ENCODE measurements at regions not wholly inside any gene's neighbourhood (a gene's known extent, or its start where the extent isn't known, plus 50 kb on each side); places are given as distances from the start of the nearest gene placed in this dataset.

GRCh38 chr20:19812056-19812455, 54.0 kb downstream of the RIN2 start:
- Histone ChIP-seq H3K9me3 (ENCODE audit: control insufficient read depth, insufficient read depth, low read length) (no peaks in the 10 kb centered on the region), H3K27ac (ENCODE audit: low read length) (no peak overlapping the region), H3K4me3 (ENCODE audit: low read length) (no peak overlapping the region), H3K36me3 (ENCODE audit: control insufficient read depth, insufficient read depth, low read length) (no peaks in the 10 kb centered on the region), H3K4me1 (ENCODE audit: control insufficient read depth, insufficient read depth, low read length) (no peaks in the 10 kb centered on the region), H3K27me3 (ENCODE audit: control insufficient read depth, insufficient read depth, low read length) (no peaks in the 10 kb centered on the region)
- TF ChIP-seq CTCF (IDR thresholded peaks at IDR 0.05): no peak
- Mint-ChIP-seq H3K27ac (no peak overlapping the region), H3K4me3 (no peak overlapping the region), H3K36me3 (no peaks in the 10 kb centered on the region), H3K27me3 (ENCODE audit: low read depth in 2 of 2) (peaks cover 2 to 14% of the 10 kb centered on the region in 2 donors), H3K4me1 (no peaks in the 10 kb centered on the region), H3K9me3 (no peaks in the 10 kb centered on the region)
- intact Hi-C loops (cut with micrococcal nuclease): no loop called here
- no CpG with 5 or more reads among the region's 1 CpG for WGBS (ENCODE audit: insufficient coverage)
- no peak for DNase-seq
- ATAC-seq: no peak

DNA sequence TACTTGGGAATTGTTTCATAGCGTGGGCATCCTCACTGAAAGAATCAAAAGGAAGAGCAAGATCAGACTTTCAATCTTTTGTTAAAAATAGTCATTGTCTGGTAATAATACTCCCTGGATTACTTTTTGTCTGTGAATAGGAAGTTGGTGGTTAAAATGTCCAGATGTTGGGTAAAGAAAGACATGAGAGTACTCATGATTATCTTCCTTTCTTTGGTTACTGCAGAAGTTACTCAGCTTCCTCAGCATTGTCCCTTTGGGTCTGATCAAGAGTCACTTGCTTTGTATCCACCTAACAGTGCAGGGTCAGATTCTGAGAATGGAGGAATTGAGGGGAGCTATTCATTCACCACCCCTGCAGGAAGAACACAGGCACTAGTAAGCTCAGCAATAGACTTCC, 54.6 kb downstream of the RIN2 start:
- no peak for TF ChIP-seq CTCF (IDR thresholded peaks at IDR 0.05)
- Histone ChIP-seq H3K4me3 (ENCODE audit: low read length) (no peak overlapping the region), H3K4me1 (ENCODE audit: control insufficient read depth, insufficient read depth, low read length) (no peaks in the 10 kb centered on the region), H3K9me3 (ENCODE audit: control insufficient read depth, insufficient read depth, low read length) (no peaks in the 10 kb centered on the region), H3K27ac (ENCODE audit: low read length) (no peak overlapping the region), H3K27me3 (ENCODE audit: control insufficient read depth, insufficient read depth, low read length) (no peaks in the 10 kb centered on the region), H3K36me3 (ENCODE audit: control insufficient read depth, insufficient read depth, low read length) (no peaks in the 10 kb centered on the region)
- no peak overlapping the region for H3K4me3 Mint-ChIP-seq
- peaks cover 2 to 14% of the 10 kb centered on the region in 2 donors for H3K27me3 Mint-ChIP-seq (ENCODE audit: low read depth in 2 of 2)
- H3K27ac Mint-ChIP-seq: no peak overlapping the region
- H3K9me3 Mint-ChIP-seq: no peaks in the 10 kb centered on the region
- intact Hi-C loops (cut with micrococcal nuclease): no loop called here
- DNase-seq (no peak), ATAC-seq (no peak)
- WGBS (ENCODE audit: insufficient coverage): 75% methylated on average over 1 of the region's 1 CpG
- no peaks in the 10 kb centered on the region for H3K4me1 Mint-ChIP-seq
- no peaks in the 10 kb centered on the region for H3K36me3 Mint-ChIP-seq

GRCh38 chr20:19813846-19814640, 56.0 kb downstream of the RIN2 start:
- no peaks in the 10 kb centered on the region for H3K36me3 ChIP-seq (ENCODE audit: control insufficient read depth, insufficient read depth, low read length)
- intact Hi-C loops (cut with micrococcal nuclease): no loop called here
- no peak overlapping the region for H3K4me3 Mint-ChIP-seq
- no peaks in the 10 kb centered on the region for H3K36me3 Mint-ChIP-seq
- H3K4me1 ChIP-seq (ENCODE audit: control insufficient read depth, insufficient read depth, low read length): no peaks in the 10 kb centered on the region
- no peaks in the 10 kb centered on the region for H3K4me1 Mint-ChIP-seq
- WGBS (ENCODE audit: insufficient coverage): 83% methylated on average over 9 of the region's 9 CpGs
- no peaks in the 10 kb centered on the region for H3K9me3 Mint-ChIP-seq
- peaks cover 2 to 14% of the 10 kb centered on the region in 2 donors for H3K27me3 Mint-ChIP-seq (ENCODE audit: low read depth in 2 of 2)
- no peak overlapping the region for H3K4me3 ChIP-seq (ENCODE audit: low read length)
- no peak overlapping the region for H3K27ac Mint-ChIP-seq
- H3K27me3 ChIP-seq (ENCODE audit: control insufficient read depth, insufficient read depth, low read length): no peaks in the 10 kb centered on the region
- TF ChIP-seq CTCF (IDR thresholded peaks at IDR 0.05): no peak
- DNase-seq (no peak), ATAC-seq (no peak)
- H3K9me3 ChIP-seq (ENCODE audit: control insufficient read depth, insufficient read depth, low read length): peaks cover under 1% of the 10 kb centered on the region
- no peak overlapping the region for H3K27ac ChIP-seq (ENCODE audit: low read length)

DNA sequence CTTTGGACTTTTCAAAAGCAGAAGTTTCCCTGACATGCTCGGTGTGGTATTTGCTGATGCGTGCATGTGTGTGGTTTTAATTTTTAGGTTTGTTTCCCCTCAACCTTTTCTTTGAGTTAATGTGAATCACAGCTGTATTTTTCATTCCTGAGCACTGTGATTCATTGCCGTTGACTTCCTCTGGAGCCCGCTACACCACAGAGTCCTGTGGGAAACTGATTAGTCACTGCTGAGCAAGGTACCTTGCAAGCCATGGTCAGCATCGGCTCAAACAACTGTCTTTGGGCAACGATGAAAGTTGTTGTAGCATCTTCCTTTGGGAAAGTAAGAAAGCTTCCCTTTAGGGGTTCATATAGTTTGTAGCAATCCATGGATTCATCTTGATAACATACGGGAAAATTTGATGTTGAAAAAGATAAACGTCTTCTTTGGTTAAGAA, 57.5 kb downstream of the RIN2 start:
- Histone ChIP-seq H3K36me3 (ENCODE audit: control insufficient read depth, insufficient read depth, low read length) (no peaks in the 10 kb centered on the region), H3K4me3 (ENCODE audit: low read length) (no peak overlapping the region), H3K4me1 (ENCODE audit: control insufficient read depth, insufficient read depth, low read length) (no peaks in the 10 kb centered on the region), H3K9me3 (ENCODE audit: control insufficient read depth, insufficient read depth, low read length) (peaks cover 3% of the 10 kb centered on the region), H3K27ac (ENCODE audit: low read length) (no peak overlapping the region), H3K27me3 (ENCODE audit: control insufficient read depth, insufficient read depth, low read length) (no peaks in the 10 kb centered on the region)
- no peak overlapping the region for H3K27ac Mint-ChIP-seq
- H3K36me3 Mint-ChIP-seq: no peaks in the 10 kb centered on the region
- H3K27me3 Mint-ChIP-seq (ENCODE audit: low read depth in 2 of 2): peaks cover 2 to 14% of the 10 kb centered on the region in 2 donors
- no peaks in the 10 kb centered on the region for H3K4me1 Mint-ChIP-seq
- no peak for ATAC-seq
- no peaks in the 10 kb centered on the region for H3K9me3 Mint-ChIP-seq
- no peak for TF ChIP-seq CTCF (IDR thresholded peaks at IDR 0.05)
- WGBS (ENCODE audit: insufficient coverage): 5% methylated on average over 8 of the region's 8 CpGs
- no peak for DNase-seq
- no peak overlapping the region for H3K4me3 Mint-ChIP-seq
- intact Hi-C loops (cut with micrococcal nuclease): no loop called here

All from natural killer cell (primary cell).